H1 (cell line): ENCODE measurements at regions not wholly inside any gene's neighbourhood (a gene's known extent, or its start where the extent isn't known, plus 50 kb on each side); places are given as distances from the start of the nearest gene placed in this dataset.

Experiments
- CTCF ChIA-PET: fragments of 300-600 bp; sonication (Branson Sonifier 250); formaldehyde crosslinking; loops from one replicate; lab custom pipeline; 2021; ENCODE audit not compliant: partially characterized antibody; lab: Charles Lee
- POLR2A ChIA-PET: fragments of 300-600 bp; sonication (Branson Sonifier 250); formaldehyde crosslinking; loops from one replicate; lab custom pipeline; 2021; ENCODE audit warnings: inconsistent platforms; ENCODE audit not compliant: partially characterized antibody; lab: Charles Lee
- DNase-seq, 2 experiments: peaks; one replicate each; pipeline versions ENCODE4 v3.0.0 to v3.0.0-alpha.2; 2010 to 2022; ENCODE audit warnings: low spot score in 2 of 2, low read depth in 1 of 2, mixed read lengths in 1 of 2
- FAIRE-seq: peaks from 2 replicates; lab custom pipeline; 2011; peaks lifted over from hg19 to GRCh38; lab: Jason Lieb, UNC
- H2AFZ ChIP-seq: 2 replicates; pipeline ENCODE4 v1.8.1; 2012; ENCODE audit warnings: low read length, inconsistent platforms
- H2AK5ac ChIP-seq: 2 replicates; pipeline ENCODE4 v1.6.1; 2013; ENCODE audit warnings: low read depth, low read length
- H2BK120ac ChIP-seq: replicated peaks from 2 replicates; pipeline ENCODE3; 2013; ENCODE audit warnings: low read depth, low read length, inconsistent platforms
- H2BK12ac ChIP-seq: 2 replicates; pipeline ENCODE4 v1.6.1; 2013; ENCODE audit warnings: low read depth, low read length
- H2BK15ac ChIP-seq: 2 replicates; pipeline ENCODE4 v1.6.1; 2013; ENCODE audit warnings: low read length
- H2BK20ac ChIP-seq: 2 replicates; pipeline ENCODE4 v1.6.1; 2013; ENCODE audit warnings: low read length
- H2BK5ac ChIP-seq: 2 replicates; pipeline ENCODE4 v1.6.1; 2013; ENCODE audit warnings: low read depth, low read length
- H3K14ac ChIP-seq: 2 replicates; pipeline ENCODE4 v1.6.1; 2013; ENCODE audit warnings: inconsistent platforms; ENCODE audit not compliant: insufficient read length
- H3K18ac ChIP-seq: 2 replicates; pipeline ENCODE4 v1.6.1; 2013; ENCODE audit warnings: low read length; ENCODE audit errors: extremely low read depth
- H3K23ac ChIP-seq: 2 replicates; pipeline ENCODE4 v1.6.1; 2013; ENCODE audit warnings: inconsistent platforms; ENCODE audit not compliant: insufficient read length
- H3K23me2 ChIP-seq: 2 replicates; pipeline ENCODE4 v1.6.1; 2013; ENCODE audit warnings: low read depth, low read length
- H3K27ac ChIP-seq: 2 replicates; pipeline ENCODE4 v1.6.1; 2011; ENCODE audit warnings: low read depth, low read length, inconsistent platforms
- H3K27me3 ChIP-seq, 4 experiments: replicated peaks in 1 of 4; 1 replicate in 1 of 4; 2 replicates in 3 of 4; pipeline versions ENCODE4 v1.6.1 to v1.8.1; 2011 to 2013; ENCODE audit warnings: low read length in 3 of 4, mild to moderate bottlenecking in 3 of 4, inconsistent platforms in 2 of 4, mixed read lengths in 2 of 4, moderate library complexity in 1 of 4; ENCODE audit not compliant: control insufficient read depth in 3 of 4, insufficient read depth in 3 of 4; ENCODE audit errors: extremely low read depth in 1 of 4
- H3K36me3 ChIP-seq, 4 experiments: 2 replicates each; pipeline versions ENCODE4 v1.6.1 to v1.8.1; 2011 to 2013; ENCODE audit warnings: mild to moderate bottlenecking in 4 of 4, low read length in 3 of 4, moderate library complexity in 2 of 4, control low read depth in 1 of 4, inconsistent platforms in 1 of 4; ENCODE audit not compliant: insufficient read depth in 4 of 4, control insufficient read depth in 2 of 4
- H3K4ac ChIP-seq: replicated peaks from 2 replicates; pipeline ENCODE3; 2013; ENCODE audit warnings: low read length, low read depth, mixed read lengths, inconsistent platforms; ENCODE audit not compliant: insufficient read length
- H3K4me1 ChIP-seq, 4 experiments: replicated peaks in 1 of 4; 1 replicate in 1 of 4; 2 replicates in 3 of 4; pipeline versions ENCODE4 v1.6.1 to v1.8.1; 2011 to 2013; ENCODE audit warnings: low read length in 3 of 4, inconsistent platforms in 2 of 4, mixed read lengths in 1 of 4; ENCODE audit not compliant: insufficient read depth in 4 of 4, control insufficient read depth in 3 of 4
- H3K4me2 ChIP-seq, 2 experiments: 2 replicates each; pipeline versions ENCODE4 v1.6.1 to v1.8.1; 2011 to 2013; ENCODE audit warnings: low read depth in 2 of 2, low read length in 2 of 2, control low read depth in 1 of 2, inconsistent platforms in 1 of 2, mild to moderate bottlenecking in 1 of 2; ENCODE audit not compliant: insufficient read depth in 1 of 2
- H3K4me3 ChIP-seq, 4 experiments: fragments of 200-600, 300-600 bp in 1 of 4; sonication (generic), shearing (Covaris generic), sonication (Bioruptor Twin) in 1 of 4; 2 replicates each; pipeline versions ENCODE4 v1.5.1 to v1.8.1; 2011 to 2016; ENCODE audit warnings: low read length in 4 of 4, low read depth in 3 of 4, control low read depth in 2 of 4, inconsistent platforms in 2 of 4, mild to moderate bottlenecking in 2 of 4, mixed read lengths in 1 of 4, moderate library complexity in 1 of 4; ENCODE audit not compliant: insufficient read depth in 2 of 4; ENCODE audit errors: extremely low read depth in 1 of 4
- H3K56ac ChIP-seq: replicated peaks from 2 replicates; pipeline ENCODE3; 2013; ENCODE audit warnings: low read depth, mild to moderate bottlenecking, mixed read lengths, low read length, inconsistent platforms; ENCODE audit not compliant: insufficient read length
- H3K79me1 ChIP-seq: 2 replicates; pipeline ENCODE4 v1.6.1; 2013; ENCODE audit warnings: low read depth, low read length, control low read depth
- H3K79me2 ChIP-seq, 2 experiments: 2 replicates each; pipeline versions ENCODE4 v1.6.1 to v1.8.1; 2012 to 2013; ENCODE audit warnings: low read length in 2 of 2, mild to moderate bottlenecking in 2 of 2, inconsistent platforms in 1 of 2; ENCODE audit not compliant: insufficient read depth in 2 of 2, control insufficient read depth in 1 of 2
- H3K9ac ChIP-seq, 4 experiments: replicated peaks in 1 of 4; 1 replicate in 1 of 4; 2 replicates in 3 of 4; pipeline versions ENCODE4 v1.6.1 to v1.8.1; 2011 to 2013; ENCODE audit warnings: low read depth in 3 of 4, low read length in 3 of 4, control low read depth in 2 of 4, mild to moderate bottlenecking in 2 of 4, moderate library complexity in 2 of 4, inconsistent platforms in 1 of 4; ENCODE audit errors: extremely low read depth in 1 of 4
- H3K9me3 ChIP-seq, 2 experiments: 2 replicates each; pipeline versions ENCODE4 v1.6.1 to v1.8.1; 2012 to 2013; ENCODE audit warnings: mild to moderate bottlenecking in 2 of 2, moderate library complexity in 2 of 2, control low read depth in 1 of 2, inconsistent platforms in 1 of 2, low read depth in 1 of 2, low read length in 1 of 2, mixed read lengths in 1 of 2; ENCODE audit not compliant: insufficient read depth in 2 of 2
- H4K20me1 ChIP-seq, 2 experiments: replicated peaks in 1 of 2; 2 replicates each; pipeline versions ENCODE3 to v1.8.1; 2011 to 2013; ENCODE audit warnings: inconsistent platforms in 2 of 2, low read length in 2 of 2, mild to moderate bottlenecking in 1 of 2; ENCODE audit not compliant: insufficient read depth in 2 of 2, control insufficient read depth in 1 of 2
- H4K5ac ChIP-seq: 2 replicates; pipeline ENCODE4 v1.6.1; 2013; ENCODE audit warnings: low read length, low read depth, mixed read lengths, inconsistent platforms; ENCODE audit not compliant: insufficient read length
- H4K8ac ChIP-seq: 2 replicates; pipeline ENCODE4 v1.8.0; 2013; ENCODE audit warnings: mild to moderate bottlenecking, moderate library complexity, low read length, inconsistent platforms; ENCODE audit not compliant: insufficient read depth; ENCODE audit errors: extremely low read depth
- H4K91ac ChIP-seq: replicated peaks from 2 replicates; pipeline ENCODE3; 2013; ENCODE audit warnings: low read length, mixed read lengths, inconsistent platforms; ENCODE audit not compliant: insufficient read length
- BACH1 ChIP-seq: IDR thresholded peaks from 2 replicates; pipeline ENCODE4 v1.6.1; 2012; ENCODE audit warnings: low read length, improper control_type of control experiment
- BCL11A ChIP-seq, 2 experiments: IDR thresholded peaks; one replicate each; pipeline ENCODE4 v1.6.1; 2011; ENCODE audit warnings: low read depth in 2 of 2, low read length in 2 of 2, mild to moderate bottlenecking in 2 of 2
- CBX8 ChIP-seq: fragments of 300-800, 300-1000 bp; sonication (generic); IDR thresholded peaks from 2 replicates; pipeline ENCODE4 v1.7.1; 2016; ENCODE audit warnings: low read depth, low read length, borderline replicate concordance
- CTCF ChIP-seq, 3 experiments: IDR thresholded peaks; 1 replicate in 2 of 3; 2 replicates in 1 of 3; pipeline versions ENCODE4 v1.5.1 to v1.6.1; 2011; ENCODE audit warnings: low read length in 3 of 3, mild to moderate bottlenecking in 3 of 3, inconsistent platforms in 2 of 3, low read depth in 1 of 3, moderate library complexity in 1 of 3; ENCODE audit not compliant: insufficient read depth in 1 of 3; ENCODE audit errors: control extremely low read depth in 1 of 3
- EGR1 ChIP-seq: IDR thresholded peaks from 2 replicates; pipeline ENCODE4 v1.6.1; 2011; ENCODE audit warnings: low read depth, low read length, borderline replicate concordance
- GABPA ChIP-seq: IDR thresholded peaks from 2 replicates; pipeline ENCODE4 v1.6.1; 2011; ENCODE audit warnings: mild to moderate bottlenecking, low read length, moderate library complexity, borderline replicate concordance; ENCODE audit not compliant: insufficient read depth
- HDAC6 ChIP-seq: IDR thresholded peaks from one replicate; pipeline ENCODE4 v1.7.1; 2012; ENCODE audit warnings: low read depth, mild to moderate bottlenecking, inconsistent platforms, low read length, moderate library complexity
- KDM4A ChIP-seq: IDR thresholded peaks from one replicate; pipeline ENCODE4 v1.7.1; 2012; ENCODE audit warnings: low read depth, mild to moderate bottlenecking, moderate library complexity, low read length, inconsistent platforms; ENCODE audit not compliant: severe bottlenecking
- PHF8 ChIP-seq: fragments of 200-600 bp; sonication (generic); conservative IDR thresholded peaks from 2 replicates; pipeline ENCODE4 v1.7.1; 2012; ENCODE audit warnings: low read depth, mild to moderate bottlenecking, inconsistent platforms, low read length, moderate library complexity
- POLR2AphosphoS5 ChIP-seq: IDR thresholded peaks from 2 replicates; pipeline ENCODE4 v1.6.1; 2011; ENCODE audit warnings: low read depth, low read length
- RAD21 ChIP-seq, 2 experiments: IDR thresholded peaks in 1 of 2; conservative IDR thresholded peaks in 1 of 2; 2 replicates each; pipeline ENCODE4 v1.6.1; 2011; ENCODE audit warnings: low read depth in 2 of 2, low read length in 2 of 2, improper control_type of control experiment in 1 of 2, inconsistent platforms in 1 of 2, mild to moderate bottlenecking in 1 of 2, moderate library complexity in 1 of 2
- RXRA ChIP-seq: IDR thresholded peaks from 2 replicates; pipeline ENCODE4 v1.6.1; 2011; ENCODE audit warnings: low read depth, mild to moderate bottlenecking, low read length, moderate library complexity; ENCODE audit not compliant: insufficient read depth
- SP2 ChIP-seq: IDR thresholded peaks from 2 replicates; pipeline ENCODE4 v1.6.1; 2012; ENCODE audit warnings: mild to moderate bottlenecking, low read length, inconsistent platforms
- ZNF274 ChIP-seq: IDR thresholded peaks from 2 replicates; pipeline ENCODE4 v1.7.0; 2012; ENCODE audit warnings: low read length, borderline replicate concordance; ENCODE audit errors: extremely low read depth

GRCh38 chr1:68675336-68675735 is 178.5 kb upstream of the DEPDC1 start:
- H2BK5ac ChIP-seq = no peak overlapping the region
- no peaks in the 10 kb centered on the region for H3K4me1 ChIP-seq
- no peaks in the 10 kb centered on the region for H3K36me3 ChIP-seq
- H4K91ac ChIP-seq = no peak overlapping the region
- no peaks in the 10 kb centered on the region for H3K79me2 ChIP-seq
- DNase-seq = no peak
- H4K8ac ChIP-seq = no peak overlapping the region
- H3K14ac ChIP-seq = no peak overlapping the region
- H3K4me2 ChIP-seq = no peak overlapping the region
- no peak overlapping the region for H2AK5ac ChIP-seq
- POLR2A ChIA-PET = no interaction called here
- no peaks in the 10 kb centered on the region for H4K20me1 ChIP-seq
- no peak overlapping the region for H3K9ac ChIP-seq
- H3K27me3 ChIP-seq = no peaks in the 10 kb centered on the region
- H2BK12ac ChIP-seq = no peak overlapping the region
- no peak overlapping the region for H3K4me3 ChIP-seq
- H2BK15ac ChIP-seq = no peak overlapping the region
- H3K27ac ChIP-seq = no peak overlapping the region
- H3K79me1 ChIP-seq = no peaks in the 10 kb centered on the region
- no peak overlapping the region for H3K4ac ChIP-seq
- CTCF ChIA-PET = no interaction called here
- H2BK20ac ChIP-seq = no peak overlapping the region
- no peak overlapping the region for H3K18ac ChIP-seq
- no peak overlapping the region for H3K56ac ChIP-seq
- H2BK120ac ChIP-seq = no peak overlapping the region
- no peak overlapping the region for H2AFZ ChIP-seq
- no peak overlapping the region for H3K23ac ChIP-seq
- H3K9me3 ChIP-seq = no peaks in the 10 kb centered on the region
- no peak for FAIRE-seq
- no peak overlapping the region for H4K5ac ChIP-seq
- no peaks in the 10 kb centered on the region for H3K23me2 ChIP-seq
- TF ChIP-seq HDAC6 = no peak
- TF ChIP-seq CTCF (IDR thresholded peaks at IDR 0.05; ENCODE audit: control extremely low read depth in 1 of 3, insufficient read depth in 1 of 3, low read depth in 1 of 3, low read length in 3 of 3) = no peak
- TF ChIP-seq PHF8 = no peak
- TF ChIP-seq RXRA = no peak
- no peak for TF ChIP-seq KDM4A
- TF ChIP-seq CBX8 = no peak
- no peak for TF ChIP-seq SP2
- TF ChIP-seq GABPA = no peak
- no peak for TF ChIP-seq ZNF274
- TF ChIP-seq POLR2AphosphoS5 = no peak
- TF ChIP-seq EGR1 = no peak
- no peak for TF ChIP-seq BCL11A (IDR thresholded peaks at IDR 0.05; ENCODE audit: low read depth in 2 of 2, low read length in 2 of 2)
- no peak for TF ChIP-seq RAD21 (IDR thresholded peaks at IDR 0.05 in 1 of 2, conservative IDR thresholded peaks at IDR 0.05 in 1 of 2; ENCODE audit: low read depth in 2 of 2, low read length in 2 of 2)
- no peak for TF ChIP-seq BACH1
